HepG2 (cell line): ENCODE measurements at regions not wholly inside any gene's neighbourhood (a gene's known extent, or its start where the extent isn't known, plus 50 kb on each side); places are given as distances from the start of the nearest gene placed in this dataset.

ENCODE experiments used
- ATAC-seq: fragments of 200-7000 bp; cut with Tn5 transposase; 3 replicates; pipeline ENCODE4 v1.9.1; 2020; ENCODE audit warnings: mild to moderate bottlenecking, moderate library complexity
- BruUV-seq: library from RNA; stranded (reverse); fragments of 400-500 nt; replicated peaks from 2 replicates; lab custom pipeline; 2021; lab: Mats Ljungman, UMichigan
- CTCF ChIA-PET: fragments of 300-600 bp; formaldehyde crosslinking; extraction: SDS; loops from one replicate; lab custom pipeline; 2021; ENCODE audit warnings: low total read pairs, inconsistent platforms, low intra/inter-chr PET ratio; lab: Yijun Ruan, JAX
- POLR2A ChIA-PET: fragments of 350-600 bp; sonication (Branson Sonifier 250); formaldehyde crosslinking; loops from one replicate; lab custom pipeline; 2020; ENCODE audit warnings: antibody characterized with exemption, inconsistent platforms; lab: Yijun Ruan, JAX
- DNase-seq: peaks from one replicate; pipeline ENCODE4 v3.0.0-alpha.2; 2015; ENCODE audit warnings: low spot score
- FAIRE-seq: peaks from 3 replicates; lab custom pipeline; 2011; peaks lifted over from hg19 to GRCh38; lab: Jason Lieb, UNC
- H2AFZ ChIP-seq: one replicate; pipeline ENCODE4 v1.6.1; 2011; ENCODE audit warnings: low read length, inconsistent platforms
- H3K27ac ChIP-seq: fragments of 300-600 bp; 3 replicates; pipeline ENCODE4 v1.8.0; 2011; ENCODE audit warnings: mixed run types, mild to moderate bottlenecking, mixed read lengths, low read length, inconsistent platforms; ENCODE audit not compliant: insufficient read depth; ENCODE audit errors: extremely low read length
- H3K27me3 ChIP-seq, 2 experiments: fragments of 200-600 bp in 1 of 2; 2 replicates in 1 of 2; 3 replicates in 1 of 2; pipeline versions ENCODE4 v1.6.0 to v1.8.0; 2011; ENCODE audit warnings: low read length in 2 of 2, mild to moderate bottlenecking in 2 of 2, moderate library complexity in 2 of 2, inconsistent platforms in 1 of 2; ENCODE audit not compliant: insufficient read depth in 2 of 2, control insufficient read depth in 1 of 2
- H3K36me3 ChIP-seq, 2 experiments: fragments of 200-600 bp in 1 of 2; replicated peaks in 1 of 2; 2 replicates in 1 of 2; 3 replicates in 1 of 2; pipeline versions ENCODE4 v1.5.1 to v1.8.0; 2011; ENCODE audit warnings: low read length in 2 of 2, inconsistent platforms in 1 of 2; ENCODE audit not compliant: insufficient read depth in 2 of 2, control insufficient read depth in 1 of 2
- H3K4me1 ChIP-seq: 2 replicates; pipeline ENCODE4 v1.5.1; 2012; ENCODE audit warnings: low read length, inconsistent platforms; ENCODE audit not compliant: insufficient read depth
- H3K4me2 ChIP-seq: 2 replicates; pipeline ENCODE4 v1.6.0; 2011; ENCODE audit warnings: low read depth, low read length, inconsistent platforms
- H3K4me3 ChIP-seq, 3 experiments: fragments of 200-600 bp in 1 of 3; sonication (generic), shearing (Covaris generic) in 1 of 3; replicated peaks in 1 of 3; 2 replicates each; pipeline ENCODE4 v1.5.1; 2011 to 2016; ENCODE audit warnings: low read length in 3 of 3, inconsistent platforms in 2 of 3, low read depth in 2 of 3, mild to moderate bottlenecking in 2 of 3, control low read depth in 1 of 3, mixed read lengths in 1 of 3; ENCODE audit not compliant: insufficient read depth in 1 of 3
- H3K79me2 ChIP-seq: one replicate; pipeline ENCODE4 v1.6.1; 2011; ENCODE audit warnings: low read length, inconsistent platforms; ENCODE audit not compliant: insufficient read depth
- H3K9ac ChIP-seq: 2 replicates; pipeline ENCODE4 v1.6.0; 2011; ENCODE audit warnings: mild to moderate bottlenecking, low read depth, low read length, inconsistent platforms; ENCODE audit not compliant: insufficient read depth
- H3K9me3 ChIP-seq: 2 replicates; pipeline ENCODE4 v1.5.1; 2012; ENCODE audit warnings: mild to moderate bottlenecking, low read length
- H4K20me1 ChIP-seq: 2 replicates; pipeline ENCODE4 v1.6.0; 2011; ENCODE audit warnings: inconsistent platforms, mild to moderate bottlenecking, low read length, moderate library complexity; ENCODE audit not compliant: insufficient read depth
- ARID4A ChIP-seq: sonication (generic); formaldehyde crosslinking; IDR thresholded peaks from 2 replicates; pipeline ENCODE4 v1.5.0; 2020; ENCODE audit warnings: mild to moderate bottlenecking, missing genetic modification reagents, borderline replicate concordance
- HES4 ChIP-seq: sonication (generic); formaldehyde crosslinking; IDR thresholded peaks from 2 replicates; pipeline ENCODE4 v1.9.0; 2021; ENCODE audit warnings: mild to moderate bottlenecking, missing genetic modification reagents, borderline replicate concordance
- HOXA3 ChIP-seq: sonication (generic); formaldehyde crosslinking; IDR thresholded peaks from 2 replicates; pipeline ENCODE4 v1.5.0; 2020; ENCODE audit warnings: missing genetic modification reagents
- NFIC ChIP-seq: IDR thresholded peaks from 2 replicates; pipeline ENCODE4 v1.6.1; 2012; ENCODE audit warnings: mild to moderate bottlenecking, low read length, inconsistent platforms
- RFX3 ChIP-seq: IDR thresholded peaks from 2 replicates; pipeline ENCODE4 v1.6.1; 2016; ENCODE audit warnings: missing biosample characterization, missing genetic modification reagents
- ZNF781 ChIP-seq: sonication (generic); formaldehyde crosslinking; IDR thresholded peaks from 2 replicates; pipeline ENCODE4 v1.5.1; 2020; ENCODE audit warnings: borderline replicate concordance, mild to moderate bottlenecking, missing genetic modification reagents; ENCODE audit errors: not compliant biosample characterization
- in situ Hi-C: cut with HindIII; loops from 2 replicates; pipeline ENCODE4 v1.10.0; 2017; ENCODE audit warnings: low pct_unique_long_range_greater_than_20kb; ENCODE audit not compliant: extremely low pct_ligation_motif_present
- intact Hi-C: fragments of 100-400 bp; cut with micrococcal nuclease; formaldehyde crosslinking; loops from one replicate; pipeline ENCODE4 v1.10.0; 2022; ENCODE audit not compliant: unreplicated experiment
- TF ChIP-seq, protein P1 (sequence below): IDR thresholded peaks from 2 replicates; pipeline ENCODE4 v1.6.1; 2016; ENCODE audit warnings: low read depth, borderline replicate concordance

DNA sequence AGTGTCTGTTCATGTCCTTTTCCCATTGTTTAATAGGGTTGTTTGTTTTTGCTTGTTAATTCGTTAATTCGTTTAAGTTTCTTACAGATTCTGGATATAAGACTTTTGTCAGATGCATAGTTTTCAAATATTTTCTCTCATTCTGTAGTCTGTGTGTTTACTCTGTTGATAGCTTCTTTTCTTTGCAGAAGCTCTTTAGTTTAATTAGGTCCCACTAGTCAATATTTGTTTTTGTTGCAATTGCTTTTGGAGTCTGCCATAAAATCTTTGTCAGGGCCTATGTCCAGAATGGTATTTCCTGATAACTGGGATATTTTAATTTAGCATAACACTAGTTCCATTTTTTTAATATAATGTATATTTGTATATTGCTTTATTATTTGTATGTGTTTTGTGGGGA is 1380.1 kb downstream of the SUCLG1 start (continued):
- TF ChIP-seq NFIC = 0 out of 2 replicates have a peak, but pooled peaks have one; percentile 23
- TF ChIP-seq, protein P1, sequence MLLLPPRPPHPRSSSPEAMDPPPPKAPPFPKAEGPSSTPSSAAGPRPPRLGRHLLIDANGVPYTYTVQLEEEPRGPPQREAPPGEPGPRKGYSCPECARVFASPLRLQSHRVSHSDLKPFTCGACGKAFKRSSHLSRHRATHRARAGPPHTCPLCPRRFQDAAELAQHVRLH (CRISPR knock-in tag) = no peak

DNA sequence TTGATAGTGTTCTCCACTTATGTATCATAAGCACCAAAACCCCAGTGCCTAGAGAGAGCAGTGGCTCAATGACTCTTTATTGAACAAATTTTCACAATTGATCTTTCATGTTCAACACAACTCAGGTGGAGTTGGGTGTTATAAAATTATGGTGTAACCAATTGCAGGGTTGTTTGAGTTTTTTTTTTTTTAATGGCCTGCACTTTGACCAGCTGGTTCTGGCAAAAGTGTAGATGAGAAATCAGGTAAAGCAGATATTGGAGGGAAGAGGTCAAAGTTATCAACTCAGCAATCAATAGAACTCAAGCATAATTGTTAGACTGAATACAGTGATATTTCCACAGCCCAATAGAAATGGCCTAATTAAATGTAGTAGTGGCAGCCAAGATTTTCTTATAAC is 1386.3 kb downstream of the SUCLG1 start:
- H3K79me2 ChIP-seq = no peaks in the 10 kb centered on the region
- FAIRE-seq = no peak
- POLR2A ChIA-PET = no interaction called here
- H3K27ac ChIP-seq = no peak overlapping the region
- H3K36me3 ChIP-seq = no peaks in the 10 kb centered on the region
- H3K4me2 ChIP-seq = no peak overlapping the region
- intact Hi-C loops = loop anchor here (5.0 kb wide), 1 partner anchor 125 kb away; no protein-coding TSS in a partner anchor
- in situ Hi-C loops = no loop called here
- H4K20me1 ChIP-seq = no peaks in the 10 kb centered on the region
- BruUV-seq = no TSS peak
- CTCF ChIA-PET = no interaction called here
- no peak for ATAC-seq
- peaks cover 47% of the 10 kb centered on the region for H3K4me1 ChIP-seq
- H3K9me3 ChIP-seq = peaks cover 56% of the 10 kb centered on the region
- H3K9ac ChIP-seq = no peak overlapping the region
- no peak overlapping the region for H2AFZ ChIP-seq
- no peaks in the 10 kb centered on the region for H3K27me3 ChIP-seq
- no peak overlapping the region for H3K4me3 ChIP-seq
- TF ChIP-seq HOXA3 (no peak), ARID4A (CRISPR knock-in tag) (no peak), HES4 (CRISPR knock-in tag) (no peak), ZNF781 (CRISPR knock-in tag) (no peak), RFX3 (CRISPR knock-in tag) (no peak)
- no peak for DNase-seq
